ENCODE measurements at regions not wholly inside any gene's neighbourhood (a gene's known extent, or its start where the extent isn't known, plus 50 kb on each side); places are given as distances from the start of the nearest gene placed in this dataset.

- H3K4me3 ChIP-seq: no peak overlapping the region
- TF ChIP-seq EZH2phosphoT487 (IDR thresholded peaks at IDR 0.05; ENCODE audit: insufficient read depth, low read depth) (no peak), EZH2 (IDR thresholded peaks at IDR 0.05; ENCODE audit: insufficient read depth, poor library complexity, severe bottlenecking) (no peak)
- no peak overlapping the region for H3K27ac ChIP-seq
- H2AFZ ChIP-seq: no peak overlapping the region
- no peaks in the 10 kb centered on the region for H3K36me3 ChIP-seq (ENCODE audit: low read depth)
- no peaks in the 10 kb centered on the region for H3F3A ChIP-seq (ENCODE audit: insufficient read depth)
- H4K20me1 ChIP-seq (ENCODE audit: insufficient read depth): no peaks in the 10 kb centered on the region
- WGBS, 2 experiments (ENCODE audit: low coverage in 1 of 2, low lambda C conversion rate in 2 of 2, missing lambda C conversion rate in 2 of 2): 30 to 42% methylated on average over 6 of the region's 6 CpGs
- H3K4me1 ChIP-seq (ENCODE audit: insufficient read depth): no peaks in the 10 kb centered on the region
- H3K27me3 ChIP-seq (replicated peaks; ENCODE audit: insufficient read depth): no peaks in the 10 kb centered on the region
- H3K9me2 ChIP-seq (ENCODE audit: insufficient read depth): no peaks in the 10 kb centered on the region
- H3K4me2 ChIP-seq (ENCODE audit: unreplicated experiment): no peak overlapping the region
- in situ Hi-C loops (cut with MboI): no loop called here
- no peak overlapping the region for H3K9ac ChIP-seq
- no peaks in the 10 kb centered on the region for H3K79me2 ChIP-seq (ENCODE audit: insufficient read depth)
- DNase-seq: no peak
- H3K9me3 ChIP-seq (ENCODE audit: low read depth): no peaks in the 10 kb centered on the region
Measured at GRCh38 chr3:86254480-86254879, 736.5 kb downstream of the VGLL3 start.

- Histone ChIP-seq H4K20me1 (ENCODE audit: insufficient read depth) (no peaks in the 10 kb centered on the region), H3K27me3 (replicated peaks; ENCODE audit: insufficient read depth) (no peaks in the 10 kb centered on the region), H3K4me1 (ENCODE audit: insufficient read depth) (no peaks in the 10 kb centered on the region), H3K9me3 (ENCODE audit: low read depth) (no peaks in the 10 kb centered on the region), H3K4me2 (ENCODE audit: unreplicated experiment) (no peak overlapping the region), H3K9ac (no peak overlapping the region), H3K27ac (no peak overlapping the region), H3F3A (ENCODE audit: insufficient read depth) (no peaks in the 10 kb centered on the region), H3K4me3 (no peak overlapping the region), H3K36me3 (ENCODE audit: low read depth) (no peaks in the 10 kb centered on the region), H3K79me2 (ENCODE audit: insufficient read depth) (no peaks in the 10 kb centered on the region), H3K9me2 (ENCODE audit: insufficient read depth) (no peaks in the 10 kb centered on the region), H2AFZ (no peak overlapping the region)
- in situ Hi-C loops (cut with MboI): no loop called here
- WGBS, 2 experiments (ENCODE audit: low coverage in 1 of 2, low lambda C conversion rate in 2 of 2, missing lambda C conversion rate in 2 of 2): 16% methylated on average over 1 of the region's 1 CpG
- no peak for TF ChIP-seq EZH2phosphoT487 (IDR thresholded peaks at IDR 0.05; ENCODE audit: insufficient read depth, low read depth)
- TF ChIP-seq EZH2 (IDR thresholded peaks at IDR 0.05; ENCODE audit: insufficient read depth, poor library complexity, severe bottlenecking): no peak
- DNase-seq: no peak
Measured at GRCh38 chr3:86251781-86252180, 739.2 kb downstream of the VGLL3 start.

DNA sequence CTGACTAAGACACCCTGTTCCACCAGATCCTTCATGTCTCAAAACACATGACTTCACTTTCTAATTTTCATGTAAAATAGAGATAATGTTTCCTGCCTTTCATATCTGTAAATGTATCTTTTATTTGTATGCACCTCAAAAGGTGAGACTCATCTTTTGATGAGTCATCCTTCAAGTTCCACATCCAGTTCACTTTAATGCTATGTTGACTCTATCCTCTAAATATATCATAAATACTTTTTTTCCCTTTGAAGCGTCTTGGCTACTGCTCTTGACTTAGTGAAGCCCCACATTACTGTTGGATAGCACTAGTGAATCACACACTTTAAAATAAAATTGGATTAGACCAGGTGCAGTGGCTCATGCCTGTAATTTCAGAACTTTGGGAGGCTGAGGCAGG lies 741.1 kb downstream of the VGLL3 start:
- no peaks in the 10 kb centered on the region for H3F3A ChIP-seq (ENCODE audit: insufficient read depth)
- no peaks in the 10 kb centered on the region for H4K20me1 ChIP-seq (ENCODE audit: insufficient read depth)
- no peak for DNase-seq
- H3K27ac ChIP-seq: no peak overlapping the region
- no peaks in the 10 kb centered on the region for H3K36me3 ChIP-seq (ENCODE audit: low read depth)
- TF ChIP-seq EZH2 (IDR thresholded peaks at IDR 0.05; ENCODE audit: insufficient read depth, poor library complexity, severe bottlenecking): no peak
- TF ChIP-seq EZH2phosphoT487 (IDR thresholded peaks at IDR 0.05; ENCODE audit: insufficient read depth, low read depth): no peak
- H3K27me3 ChIP-seq (replicated peaks; ENCODE audit: insufficient read depth): no peaks in the 10 kb centered on the region
- WGBS, 2 experiments (ENCODE audit: low coverage in 1 of 2, low lambda C conversion rate in 2 of 2, missing lambda C conversion rate in 2 of 2): 3 to 13% methylated on average over 1 of the region's 1 CpG
- H2AFZ ChIP-seq: no peak overlapping the region
- no peak overlapping the region for H3K4me3 ChIP-seq
- H3K4me1 ChIP-seq (ENCODE audit: insufficient read depth): no peaks in the 10 kb centered on the region
- H3K9me2 ChIP-seq (ENCODE audit: insufficient read depth): no peaks in the 10 kb centered on the region
- no peak overlapping the region for H3K9ac ChIP-seq
- no peak overlapping the region for H3K4me2 ChIP-seq (ENCODE audit: unreplicated experiment)
- in situ Hi-C loops (cut with MboI): no loop called here
- no peaks in the 10 kb centered on the region for H3K9me3 ChIP-seq (ENCODE audit: low read depth)
- H3K79me2 ChIP-seq (ENCODE audit: insufficient read depth): no peaks in the 10 kb centered on the region

- no peaks in the 10 kb centered on the region for H3F3A ChIP-seq (ENCODE audit: insufficient read depth)
- no peak for DNase-seq
- H4K20me1 ChIP-seq (ENCODE audit: insufficient read depth): no peaks in the 10 kb centered on the region
- TF ChIP-seq EZH2phosphoT487 (IDR thresholded peaks at IDR 0.05; ENCODE audit: insufficient read depth, low read depth) (no peak), EZH2 (IDR thresholded peaks at IDR 0.05; ENCODE audit: insufficient read depth, poor library complexity, severe bottlenecking) (no peak)
- no peak overlapping the region for H3K4me3 ChIP-seq
- H3K36me3 ChIP-seq (ENCODE audit: low read depth): no peaks in the 10 kb centered on the region
- no peaks in the 10 kb centered on the region for H3K4me1 ChIP-seq (ENCODE audit: insufficient read depth)
- in situ Hi-C loops (cut with MboI): no loop called here
- 0 to 7% methylated on average over 1 of the region's 1 CpG for WGBS, 2 experiments (ENCODE audit: low coverage in 1 of 2, low lambda C conversion rate in 2 of 2, missing lambda C conversion rate in 2 of 2)
- no peaks in the 10 kb centered on the region for H3K9me2 ChIP-seq (ENCODE audit: insufficient read depth)
- H2AFZ ChIP-seq: no peak overlapping the region
- H3K79me2 ChIP-seq (ENCODE audit: insufficient read depth): no peaks in the 10 kb centered on the region
- H3K9ac ChIP-seq: no peak overlapping the region
- H3K27me3 ChIP-seq (replicated peaks; ENCODE audit: insufficient read depth): no peaks in the 10 kb centered on the region
- no peak overlapping the region for H3K27ac ChIP-seq
- H3K9me3 ChIP-seq (ENCODE audit: low read depth): no peaks in the 10 kb centered on the region
- H3K4me2 ChIP-seq (ENCODE audit: unreplicated experiment): no peak overlapping the region
Measured at GRCh38 chr3:86245360-86245759, 745.6 kb downstream of the VGLL3 start.

DNA sequence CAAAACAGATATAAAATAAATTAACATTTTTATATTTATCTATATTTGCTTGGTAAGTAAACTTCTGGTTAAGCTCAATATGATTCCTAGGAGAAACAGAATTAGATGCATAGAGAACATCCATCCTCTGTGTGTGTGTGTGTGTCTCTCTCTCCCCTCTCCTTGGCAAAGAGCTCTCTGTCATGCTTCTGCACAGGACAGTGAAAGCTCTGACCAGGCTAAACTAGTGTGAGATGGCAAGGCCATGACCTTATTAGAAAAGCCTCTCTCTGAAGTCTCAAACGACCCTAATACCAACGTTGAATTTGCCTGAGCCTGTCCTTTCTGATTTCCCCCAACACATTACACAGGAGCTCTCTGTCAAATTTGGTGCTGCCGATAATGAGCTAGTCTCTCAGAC lies 746.0 kb downstream of the VGLL3 start:
- 10 to 14% methylated on average over 3 of the region's 3 CpGs for WGBS, 2 experiments (ENCODE audit: low coverage in 1 of 2, low lambda C conversion rate in 2 of 2, missing lambda C conversion rate in 2 of 2)
- no peaks in the 10 kb centered on the region for H3K27me3 ChIP-seq (replicated peaks; ENCODE audit: insufficient read depth)
- TF ChIP-seq EZH2phosphoT487 (IDR thresholded peaks at IDR 0.05; ENCODE audit: insufficient read depth, low read depth) (no peak), EZH2 (IDR thresholded peaks at IDR 0.05; ENCODE audit: insufficient read depth, poor library complexity, severe bottlenecking) (no peak)

More for the DNA sequence above, 746.0 kb downstream of the VGLL3 start:
- Histone ChIP-seq H3K9me2 (ENCODE audit: insufficient read depth) (no peaks in the 10 kb centered on the region), H3F3A (ENCODE audit: insufficient read depth) (no peaks in the 10 kb centered on the region), H3K27ac (no peak overlapping the region), H4K20me1 (ENCODE audit: insufficient read depth) (no peaks in the 10 kb centered on the region), H3K4me1 (ENCODE audit: insufficient read depth) (no peaks in the 10 kb centered on the region), H2AFZ (no peak overlapping the region), H3K4me3 (no peak overlapping the region), H3K9me3 (ENCODE audit: low read depth) (no peaks in the 10 kb centered on the region), H3K9ac (no peak overlapping the region), H3K4me2 (ENCODE audit: unreplicated experiment) (no peak overlapping the region), H3K36me3 (ENCODE audit: low read depth) (no peaks in the 10 kb centered on the region), H3K79me2 (ENCODE audit: insufficient read depth) (no peaks in the 10 kb centered on the region)
- DNase-seq: no peak
- in situ Hi-C loops (cut with MboI): no loop called here

Measured in GM23248 (cell line).